ENCODE measurements at regions not wholly inside any gene's neighbourhood (a gene's known extent, or its start where the extent isn't known, plus 50 kb on each side); places are given as distances from the start of the nearest gene placed in this dataset.
A peak's percentile ranks its signal among the peaks of the same experiment; 100 is the strongest.

DNA sequence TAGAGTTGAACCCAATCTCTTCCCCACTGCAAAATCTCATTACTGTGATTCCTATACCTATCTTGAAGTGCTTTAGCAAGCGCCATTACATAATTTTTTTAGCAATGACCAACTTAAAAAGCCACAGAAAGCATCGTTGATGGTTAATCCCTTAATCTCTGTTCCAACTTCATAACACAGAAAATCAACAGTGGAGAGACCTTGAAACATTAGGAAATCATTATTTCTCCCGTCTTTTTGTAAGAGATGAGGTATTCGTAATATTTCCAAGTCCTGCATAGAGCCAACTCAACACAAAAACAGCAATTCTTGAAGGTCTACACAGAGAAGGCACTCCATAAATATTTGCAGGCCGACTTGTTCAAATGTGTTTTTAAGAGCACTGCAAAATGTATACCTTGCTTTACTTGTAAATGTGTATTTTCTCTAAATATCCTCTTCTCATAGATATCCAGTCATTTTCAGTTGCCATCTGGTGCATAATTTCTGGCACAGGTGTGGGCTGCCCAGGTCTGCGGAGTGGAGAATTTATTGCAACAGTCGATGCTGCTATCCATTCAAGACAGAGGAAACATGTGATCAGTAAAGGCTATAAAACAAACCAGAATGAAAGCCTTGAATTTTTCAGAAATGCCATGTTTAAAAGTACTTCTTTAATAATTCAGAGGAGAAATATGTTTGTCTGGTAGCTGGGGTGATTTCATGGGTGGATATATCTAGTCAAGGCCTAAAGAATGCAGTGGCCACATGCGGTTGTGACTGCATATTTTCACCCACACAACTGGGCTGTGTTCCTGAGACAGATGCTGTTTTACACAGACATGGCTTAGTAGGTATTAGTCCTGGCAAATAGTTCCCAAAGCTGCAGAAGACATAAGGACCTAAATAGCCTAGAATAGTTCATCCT lies 234.3 kb upstream of the STARD13 start:
- DNase-seq (ENCODE audit: low spot score) = no peak

DNA sequence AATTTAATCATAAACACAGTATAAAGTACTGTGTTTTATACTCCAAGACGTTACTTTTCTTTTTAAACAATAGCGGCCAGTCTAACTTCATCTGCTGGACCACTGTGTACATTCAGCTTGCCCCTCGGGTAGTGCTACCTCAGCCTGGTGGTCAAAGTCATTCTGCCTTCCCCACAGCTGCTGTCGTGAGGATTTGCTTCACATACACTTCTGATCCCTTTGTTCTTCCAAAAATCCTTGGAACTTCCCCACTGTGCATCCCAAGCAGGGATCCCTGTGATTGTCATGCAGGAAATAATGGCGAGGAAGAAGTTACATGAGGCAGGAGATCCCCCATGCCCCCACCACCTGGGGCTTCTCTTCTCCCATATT lies 234.9 kb upstream of the STARD13 start:
- DNase-seq (ENCODE audit: low spot score) = no peak

DNA sequence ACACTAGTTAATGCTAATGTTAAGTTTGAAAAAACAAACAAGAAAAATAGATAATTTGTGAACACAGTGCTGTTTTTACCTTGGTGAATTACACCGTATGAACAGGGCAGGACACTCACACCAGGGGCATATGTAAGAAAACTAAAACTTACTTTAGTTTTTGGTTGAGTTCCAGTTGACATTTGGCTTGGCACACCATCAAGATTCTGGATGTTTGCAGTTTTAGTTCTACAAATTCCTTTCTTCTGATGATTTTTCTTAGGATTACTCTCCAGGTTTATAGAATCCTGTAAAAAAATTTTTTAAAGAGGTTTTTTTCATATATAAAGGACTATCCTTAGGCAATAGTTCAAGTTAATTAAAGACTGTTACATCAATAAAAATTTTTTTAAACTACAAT lies 238.5 kb upstream of the STARD13 start:
- DNase-seq (ENCODE audit: low spot score) = no peak

DNA sequence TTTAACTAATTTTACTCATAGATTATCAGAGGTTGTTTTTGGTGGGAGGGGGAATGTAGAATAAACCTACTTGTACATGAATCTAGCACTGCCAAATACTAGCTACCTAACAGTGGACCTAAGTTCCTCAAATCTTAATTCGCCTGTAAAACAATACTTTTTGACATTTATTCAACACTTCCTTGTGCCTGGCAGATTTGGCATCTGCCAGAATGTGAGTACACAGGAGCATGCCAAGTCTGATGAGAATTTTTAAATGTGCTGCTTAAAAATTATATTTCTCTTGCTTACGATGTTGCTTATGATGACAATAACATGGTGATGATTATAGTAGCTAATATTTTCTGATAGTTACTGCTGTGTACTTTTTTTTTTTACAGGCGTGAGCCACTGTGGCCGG lies 240.2 kb upstream of the STARD13 start:
- no peak for DNase-seq (ENCODE audit: low spot score)

DNA sequence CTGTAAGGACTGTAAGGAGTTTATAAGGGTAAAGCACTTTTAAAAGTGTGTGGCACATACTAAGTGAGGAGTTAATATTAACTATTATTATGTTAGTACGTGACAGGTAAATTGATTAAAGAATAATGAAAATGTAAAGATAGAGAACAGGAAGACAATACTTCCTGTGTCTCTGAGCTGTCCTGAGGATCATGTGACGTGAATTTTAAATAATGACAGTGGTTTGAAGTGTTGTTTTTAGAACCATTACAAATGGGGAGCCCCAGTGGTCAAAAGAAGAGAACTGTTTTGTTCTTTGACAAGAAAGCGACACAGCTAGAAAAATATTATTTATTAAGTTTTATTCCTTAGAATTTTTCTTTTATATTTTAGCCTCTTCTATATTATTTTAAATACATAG lies 241.2 kb upstream of the STARD13 start:
- no peak for DNase-seq (ENCODE audit: low spot score)

DNA sequence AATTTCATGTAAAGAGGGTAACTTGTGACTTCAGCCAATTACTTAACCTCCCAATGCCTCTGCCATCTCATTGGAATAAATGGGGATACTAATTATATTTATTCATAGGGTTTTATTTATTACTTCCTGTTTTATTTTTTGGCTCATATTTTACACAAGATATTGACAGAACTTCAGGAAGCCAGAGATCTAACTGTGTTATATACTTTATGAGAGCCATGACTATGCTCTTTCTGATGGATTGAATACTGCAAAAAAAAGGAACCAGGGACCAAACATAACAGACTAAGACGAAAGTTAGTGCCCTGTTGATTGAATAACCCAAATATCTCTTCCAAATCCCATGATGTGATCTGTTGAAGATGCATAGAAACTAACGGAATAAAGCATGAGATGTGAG lies 243.3 kb upstream of the STARD13 start:
- no peak for DNase-seq (ENCODE audit: low spot score)

DNA sequence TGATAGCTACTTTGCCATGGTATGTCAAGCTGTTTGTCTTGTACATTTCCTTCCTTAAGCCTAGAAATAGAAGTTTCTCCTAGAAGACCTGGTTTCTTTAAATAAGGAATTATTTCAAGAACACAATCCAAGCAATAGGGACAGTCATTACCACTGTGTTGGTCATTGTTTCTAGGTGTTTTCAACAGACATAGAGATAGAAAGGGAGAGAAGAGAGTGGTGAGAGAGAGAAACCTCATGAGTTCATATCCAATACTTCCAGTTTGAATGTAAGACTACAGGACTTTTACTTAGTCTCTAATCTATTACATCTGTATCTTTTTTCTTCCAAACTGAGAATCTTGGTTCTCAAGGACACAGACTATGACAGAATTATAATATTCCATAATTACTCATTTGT lies 245.9 kb upstream of the STARD13 start:
- no peak for DNase-seq (ENCODE audit: low spot score)

DNA sequence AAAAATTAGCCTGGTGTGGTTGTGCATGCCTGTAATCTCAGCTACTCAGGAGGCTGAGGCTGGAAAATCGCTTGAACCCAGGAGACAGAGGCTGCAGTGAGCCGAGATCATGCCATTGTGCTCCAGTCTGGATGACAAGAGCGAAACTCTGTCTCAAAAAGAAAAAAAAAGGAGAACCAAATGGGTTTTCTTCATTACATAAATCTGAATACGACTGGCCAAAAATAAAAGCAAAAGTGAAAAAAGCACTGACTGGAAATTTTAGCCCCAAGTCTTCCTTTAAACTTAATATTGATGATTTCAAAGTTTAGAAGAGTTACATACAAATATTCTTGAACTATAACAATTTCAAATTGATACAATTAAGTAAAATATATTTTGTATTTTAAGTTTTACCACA lies 249.5 kb upstream of the STARD13 start:
- no peak for DNase-seq (ENCODE audit: low spot score)

DNA sequence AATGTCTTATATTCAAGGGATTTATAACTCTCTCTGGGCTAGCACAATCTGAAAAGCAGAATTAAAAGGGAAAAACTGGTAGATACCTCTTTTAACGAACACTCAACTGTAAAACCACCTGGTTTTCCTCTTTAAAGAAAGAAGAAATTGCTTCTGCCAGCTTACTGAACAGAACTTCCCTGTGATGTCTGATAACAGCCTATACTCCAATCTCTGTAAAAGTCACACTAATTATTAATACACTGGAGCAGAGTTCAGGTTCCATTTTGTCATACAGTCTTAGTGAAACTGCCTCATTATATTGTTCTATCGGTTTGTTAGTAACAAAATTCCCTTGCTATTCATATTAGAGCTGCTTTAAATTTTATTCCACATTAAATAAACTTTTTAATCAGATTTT lies 251.0 kb upstream of the STARD13 start:
- DNase-seq (ENCODE audit: low spot score) = no peak

DNA sequence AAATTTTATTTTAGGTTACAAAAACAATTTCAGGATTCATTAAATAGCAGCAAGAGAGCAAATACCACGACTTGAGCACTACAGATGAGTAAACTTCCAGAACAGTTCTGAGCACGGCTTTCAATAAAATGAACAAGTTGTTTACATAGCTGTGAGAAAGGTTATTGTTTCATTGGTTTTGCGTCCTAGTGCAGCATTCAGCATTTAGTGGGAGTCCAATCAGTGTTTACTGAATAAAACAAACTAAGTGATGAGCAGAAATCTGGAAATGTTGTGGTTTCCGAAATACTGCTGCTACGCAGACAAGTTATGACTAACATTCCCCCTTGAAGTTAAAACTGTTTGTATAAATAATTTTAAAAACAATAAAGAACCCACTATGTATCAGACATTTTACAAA lies 251.5 kb upstream of the STARD13 start:
- DNase-seq (ENCODE audit: low spot score) = no peak

DNA sequence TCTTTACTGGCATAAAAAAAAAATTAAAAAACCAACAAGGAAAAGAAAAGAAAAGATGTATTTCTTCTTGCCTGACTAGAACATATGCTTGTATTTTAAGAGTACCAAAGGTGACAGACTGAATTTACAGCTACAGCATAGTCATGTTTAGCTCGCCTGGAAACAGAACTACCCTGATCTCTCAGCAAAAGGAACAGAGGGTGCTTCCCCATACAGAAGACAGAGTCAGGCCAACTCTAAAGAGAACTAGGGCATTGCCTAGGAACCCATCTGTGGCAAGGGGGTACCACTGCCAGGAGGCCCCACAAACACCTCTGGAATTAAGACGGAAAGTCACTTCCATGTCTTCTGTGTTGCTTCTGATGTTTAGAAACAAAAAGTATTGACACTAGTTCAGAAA lies 252.1 kb upstream of the STARD13 start:
- no peak for DNase-seq (ENCODE audit: low spot score)

DNA sequence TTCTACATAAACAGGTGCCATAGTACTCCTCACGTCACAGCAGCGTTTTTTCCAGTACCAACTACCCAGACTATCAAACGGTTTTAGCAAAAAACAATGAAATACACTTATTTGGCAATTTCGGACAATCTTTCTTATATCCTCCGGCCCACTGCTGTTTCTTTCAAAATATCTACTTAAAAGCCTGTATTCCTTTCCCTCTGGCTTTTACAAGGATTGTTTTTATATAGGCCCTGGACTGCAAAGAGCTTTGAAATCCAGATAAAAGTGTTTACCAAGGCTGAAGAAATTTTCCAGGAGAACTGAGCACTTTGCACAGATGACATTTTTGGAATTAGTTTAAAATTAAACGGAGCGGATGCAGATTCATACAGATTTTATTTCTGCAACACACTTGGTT lies 255.9 kb upstream of the STARD13 start:
- DNase-seq (ENCODE audit: low spot score) = no peak

DNA sequence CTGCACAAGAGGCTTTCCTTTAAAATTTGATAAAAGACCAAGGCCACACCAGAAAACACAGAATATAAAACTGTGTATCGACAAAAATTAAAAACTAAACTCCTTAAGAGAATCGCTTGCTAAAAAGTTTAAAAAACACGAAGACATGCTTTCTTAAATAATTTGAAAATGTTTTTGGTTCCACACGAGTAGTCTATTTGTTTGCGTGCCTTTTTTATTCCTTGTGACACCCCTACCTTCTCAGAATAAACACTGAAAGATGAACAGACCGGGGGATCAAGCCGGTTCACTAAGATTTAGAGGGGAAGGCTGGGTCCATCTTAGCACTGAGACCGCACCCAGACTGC lies 256.4 kb upstream of the STARD13 start:
- DNase-seq (ENCODE audit: low spot score) = no peak

DNA sequence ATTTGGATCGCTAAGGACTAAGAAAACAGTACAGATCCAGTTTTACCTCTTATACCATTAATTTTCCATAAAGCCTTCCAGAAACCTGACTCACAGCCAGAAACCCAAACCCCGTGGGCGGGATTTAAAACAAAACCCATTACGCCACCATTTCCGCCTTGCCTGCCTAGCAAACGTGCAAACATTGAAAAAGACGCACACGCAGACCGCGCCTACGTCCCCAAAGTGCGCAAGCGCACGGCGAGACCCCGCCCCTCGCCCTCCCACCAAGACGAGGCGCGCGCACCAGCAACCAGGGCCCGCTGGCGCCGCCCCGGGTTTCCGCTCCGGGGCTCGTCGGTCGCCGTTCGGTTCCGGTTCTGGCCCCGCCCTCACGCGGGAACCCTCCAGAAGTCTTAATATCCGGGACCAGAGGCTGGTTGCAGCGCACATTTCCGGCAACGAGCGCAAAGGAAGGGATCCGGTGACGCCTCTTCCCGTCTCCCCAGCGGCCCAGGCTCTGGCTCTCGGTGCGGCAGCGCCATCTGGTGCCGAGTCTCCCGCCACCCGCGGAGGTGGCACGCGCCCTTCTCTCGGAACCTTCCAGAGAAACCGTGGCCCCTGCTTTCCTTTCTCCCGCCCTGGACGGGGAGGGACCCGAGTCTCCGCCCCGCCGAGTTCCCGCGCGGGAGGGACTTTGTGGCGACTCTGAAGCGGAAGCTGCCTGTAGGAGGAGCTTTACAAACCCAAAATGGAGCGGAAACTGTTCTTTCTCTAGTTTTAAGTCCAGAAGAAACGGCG lies 256.9 kb upstream of the STARD13 start:
- peak; percentile 95 for DNase-seq (ENCODE audit: low spot score)

DNA sequence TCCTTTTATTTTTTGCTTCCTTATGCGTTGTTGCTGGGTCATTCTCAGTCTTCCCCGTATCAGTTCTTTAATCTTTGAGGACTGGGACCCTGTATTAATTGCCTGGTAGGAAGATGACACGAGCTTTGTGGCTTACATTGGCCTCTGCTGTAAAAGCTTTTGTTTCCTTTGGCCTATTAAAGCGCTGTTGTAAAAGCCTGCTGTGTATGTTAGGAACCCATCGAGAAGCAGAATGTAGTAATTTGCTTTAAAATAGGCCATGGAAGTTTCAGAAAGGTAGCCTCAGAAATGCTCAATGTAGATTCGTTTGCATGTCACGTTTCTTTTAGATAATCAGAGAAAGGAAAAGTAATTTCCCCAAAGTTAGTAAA lies 257.5 kb upstream of the STARD13 start:
- no peak for DNase-seq (ENCODE audit: low spot score)

DNA sequence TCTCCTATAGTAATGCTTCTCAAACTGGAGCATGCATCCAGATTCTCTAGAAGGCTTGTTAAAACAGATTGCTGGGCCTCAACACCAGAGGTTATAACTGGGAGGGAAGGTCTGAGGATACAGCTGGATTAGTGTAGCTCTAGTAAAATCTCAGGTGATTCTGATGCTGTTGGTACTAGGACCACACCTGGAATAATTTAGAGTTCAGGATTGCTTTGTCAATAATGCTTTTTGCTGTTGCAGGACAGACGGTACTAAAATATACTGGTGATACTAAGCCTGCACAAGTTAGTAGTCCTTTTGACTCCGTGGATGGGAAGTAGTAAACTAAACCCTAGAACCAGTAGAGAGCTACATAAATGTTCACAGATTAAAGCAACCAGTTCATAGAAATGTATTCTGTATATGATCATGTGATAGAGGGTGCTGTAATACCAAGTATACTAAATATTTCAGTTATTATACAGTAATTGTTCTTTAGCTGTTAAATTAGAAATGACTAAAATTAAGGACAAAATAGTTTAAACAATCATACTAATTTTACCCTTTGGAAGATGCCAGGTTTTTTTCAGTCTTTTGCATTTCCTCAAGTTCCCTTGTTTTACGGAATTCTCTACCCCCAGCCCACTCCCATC lies 258.2 kb upstream of the STARD13 start:
- no peak for DNase-seq (ENCODE audit: low spot score)

DNA sequence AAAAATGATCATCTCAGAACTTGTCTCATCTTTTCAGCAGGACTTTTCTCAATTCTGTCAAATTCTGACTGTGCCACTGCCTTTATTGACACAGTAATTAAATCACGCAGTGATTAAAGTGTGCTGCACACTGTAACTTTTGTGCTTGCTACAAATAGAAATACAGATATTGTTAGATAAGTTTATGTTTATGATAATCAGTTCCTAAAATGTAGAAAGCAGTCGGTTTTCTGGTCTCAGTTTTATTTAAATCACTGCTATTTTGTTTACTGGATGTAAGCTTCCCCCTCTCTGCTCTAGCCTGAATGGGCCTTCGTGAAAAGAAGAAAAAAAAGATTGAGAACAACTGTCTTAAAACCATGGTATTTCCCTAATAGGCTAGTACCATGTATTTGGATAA lies 258.8 kb upstream of the STARD13 start:
- DNase-seq (ENCODE audit: low spot score) = no peak

DNA sequence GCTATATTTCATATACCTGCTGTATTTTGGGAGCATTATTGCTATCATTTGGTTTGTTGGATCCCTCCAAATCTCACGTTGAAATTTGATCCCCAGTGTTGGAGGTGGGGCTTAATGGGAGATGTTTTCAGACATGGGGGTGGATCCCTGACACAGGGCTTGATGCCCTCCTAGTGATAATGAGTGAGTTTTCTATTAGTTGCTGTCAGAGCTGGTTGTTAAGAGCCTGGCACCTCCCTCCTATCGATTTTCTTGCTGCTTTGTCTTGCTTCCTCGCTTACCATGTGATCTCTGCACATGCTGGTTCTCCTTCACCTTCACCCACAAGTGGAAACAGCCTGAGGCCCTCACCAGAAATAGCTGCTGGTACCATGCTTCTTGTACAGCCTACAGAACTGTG lies 259.9 kb upstream of the STARD13 start:
- DNase-seq (ENCODE audit: low spot score) = no peak

DNA sequence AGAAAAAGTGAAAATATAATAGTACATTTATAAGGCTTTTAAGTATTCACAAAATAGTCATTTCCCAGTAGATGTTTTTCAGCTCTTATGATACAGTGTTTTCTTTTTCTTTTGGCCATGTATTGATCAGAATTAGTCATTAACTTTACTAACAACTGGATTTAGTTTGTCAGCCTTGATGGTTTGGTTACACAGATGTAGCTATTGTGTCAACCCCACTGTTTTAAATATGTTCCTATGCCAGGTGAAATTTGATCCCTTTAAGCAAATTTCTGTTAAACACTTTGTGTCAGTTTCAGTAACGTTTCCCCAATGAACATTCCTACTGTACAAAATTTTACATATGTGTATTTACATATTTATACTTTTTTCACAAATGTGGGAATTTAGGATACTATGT lies 261.5 kb upstream of the STARD13 start:
- DNase-seq (ENCODE audit: low spot score) = no peak

DNA sequence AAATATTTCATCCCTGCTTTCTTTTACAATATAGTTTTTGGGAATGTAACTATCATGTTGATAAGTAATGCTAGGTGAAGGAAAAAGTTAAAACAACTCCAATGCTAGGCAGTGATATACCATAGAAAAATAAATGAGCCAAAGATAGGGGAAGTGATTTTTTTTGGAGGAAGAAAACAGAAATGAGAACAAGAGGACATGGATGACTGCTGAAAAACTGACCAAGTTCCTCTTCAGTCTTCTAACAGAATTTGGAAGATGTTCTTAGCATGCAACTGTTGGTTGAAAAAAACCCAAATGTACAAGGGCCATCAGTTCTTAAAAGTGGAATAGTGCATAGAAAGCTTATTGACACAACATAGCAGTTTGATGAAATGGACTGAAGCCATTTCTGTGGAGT lies 262.5 kb upstream of the STARD13 start:
- DNase-seq (ENCODE audit: low spot score) = no peak

DNA sequence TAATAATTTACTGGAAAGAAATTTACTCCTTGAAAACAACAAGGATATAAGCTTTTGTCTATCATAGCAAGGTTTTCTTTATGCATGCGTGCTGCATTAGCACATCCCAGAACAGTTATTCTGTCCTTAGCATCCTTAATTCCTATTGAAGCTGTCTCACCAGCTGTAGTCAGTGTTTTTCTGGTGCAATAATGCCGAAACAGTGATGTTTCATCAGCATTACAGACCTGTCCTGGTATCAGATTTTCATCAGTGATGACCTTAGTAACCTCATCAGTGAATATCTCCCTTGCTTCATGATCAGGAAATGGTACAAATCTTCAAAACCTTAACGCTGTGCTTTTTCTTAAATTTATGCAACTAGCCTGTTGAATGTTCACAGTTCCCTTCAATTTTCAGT lies 264.7 kb upstream of the STARD13 start:
- no peak for DNase-seq (ENCODE audit: low spot score)

DNA sequence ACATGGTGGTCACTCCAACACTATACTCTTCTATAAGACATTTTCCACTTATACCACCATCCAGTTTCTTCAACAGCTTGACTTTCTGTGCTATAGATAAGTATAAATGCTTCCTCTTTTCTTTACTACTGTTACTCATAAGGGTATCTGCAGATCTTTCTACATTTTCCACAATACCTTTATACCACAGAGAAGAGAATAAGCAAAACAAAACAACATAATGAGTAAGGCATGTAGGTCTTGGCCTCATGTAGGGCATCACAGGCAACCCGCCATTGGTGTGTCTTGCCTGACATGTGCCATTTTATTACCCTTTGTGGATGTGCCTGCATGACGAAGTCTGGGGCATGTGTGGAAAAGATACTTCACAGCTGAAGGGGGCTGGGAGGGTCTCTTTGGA lies 265.3 kb upstream of the STARD13 start:
- DNase-seq (ENCODE audit: low spot score) = no peak
